H1 (cell line): ENCODE measurements at regions not wholly inside any gene's neighbourhood (a gene's known extent, or its start where the extent isn't known, plus 50 kb on each side); places are given as distances from the start of the nearest gene placed in this dataset.

Source experiments
- CTCF ChIA-PET: fragments of 300-600 bp; sonication (Branson Sonifier 250); formaldehyde crosslinking; loops from one replicate; lab custom pipeline; 2021; ENCODE audit not compliant: partially characterized antibody; lab: Charles Lee
- POLR2A ChIA-PET: fragments of 300-600 bp; sonication (Branson Sonifier 250); formaldehyde crosslinking; loops from one replicate; lab custom pipeline; 2021; ENCODE audit warnings: inconsistent platforms; ENCODE audit not compliant: partially characterized antibody; lab: Charles Lee
- DNase-seq, 2 experiments: peaks; one replicate each; pipeline versions ENCODE4 v3.0.0 to v3.0.0-alpha.2; 2010 to 2022; ENCODE audit warnings: low spot score in 2 of 2, low read depth in 1 of 2, mixed read lengths in 1 of 2
- FAIRE-seq: peaks from 2 replicates; lab custom pipeline; 2011; peaks lifted over from hg19 to GRCh38; lab: Jason Lieb, UNC
- H2AFZ ChIP-seq: 2 replicates; pipeline ENCODE4 v1.8.1; 2012; ENCODE audit warnings: low read length, inconsistent platforms
- H2AK5ac ChIP-seq: 2 replicates; pipeline ENCODE4 v1.6.1; 2013; ENCODE audit warnings: low read depth, low read length
- H2BK120ac ChIP-seq: replicated peaks from 2 replicates; pipeline ENCODE3; 2013; ENCODE audit warnings: low read depth, low read length, inconsistent platforms
- H2BK12ac ChIP-seq: 2 replicates; pipeline ENCODE4 v1.6.1; 2013; ENCODE audit warnings: low read depth, low read length
- H2BK15ac ChIP-seq: 2 replicates; pipeline ENCODE4 v1.6.1; 2013; ENCODE audit warnings: low read length
- H2BK20ac ChIP-seq: 2 replicates; pipeline ENCODE4 v1.6.1; 2013; ENCODE audit warnings: low read length
- H2BK5ac ChIP-seq: 2 replicates; pipeline ENCODE4 v1.6.1; 2013; ENCODE audit warnings: low read depth, low read length
- H3K14ac ChIP-seq: 2 replicates; pipeline ENCODE4 v1.6.1; 2013; ENCODE audit warnings: inconsistent platforms; ENCODE audit not compliant: insufficient read length
- H3K18ac ChIP-seq: 2 replicates; pipeline ENCODE4 v1.6.1; 2013; ENCODE audit warnings: low read length; ENCODE audit errors: extremely low read depth
- H3K23ac ChIP-seq: 2 replicates; pipeline ENCODE4 v1.6.1; 2013; ENCODE audit warnings: inconsistent platforms; ENCODE audit not compliant: insufficient read length
- H3K23me2 ChIP-seq: 2 replicates; pipeline ENCODE4 v1.6.1; 2013; ENCODE audit warnings: low read depth, low read length
- H3K27ac ChIP-seq: 2 replicates; pipeline ENCODE4 v1.6.1; 2011; ENCODE audit warnings: low read depth, low read length, inconsistent platforms
- H3K27me3 ChIP-seq, 4 experiments: replicated peaks in 1 of 4; 1 replicate in 1 of 4; 2 replicates in 3 of 4; pipeline versions ENCODE4 v1.6.1 to v1.8.1; 2011 to 2013; ENCODE audit warnings: low read length in 3 of 4, mild to moderate bottlenecking in 3 of 4, inconsistent platforms in 2 of 4, mixed read lengths in 2 of 4, moderate library complexity in 1 of 4; ENCODE audit not compliant: control insufficient read depth in 3 of 4, insufficient read depth in 3 of 4; ENCODE audit errors: extremely low read depth in 1 of 4
- H3K36me3 ChIP-seq, 4 experiments: 2 replicates each; pipeline versions ENCODE4 v1.6.1 to v1.8.1; 2011 to 2013; ENCODE audit warnings: mild to moderate bottlenecking in 4 of 4, low read length in 3 of 4, moderate library complexity in 2 of 4, control low read depth in 1 of 4, inconsistent platforms in 1 of 4; ENCODE audit not compliant: insufficient read depth in 4 of 4, control insufficient read depth in 2 of 4
- H3K4ac ChIP-seq: replicated peaks from 2 replicates; pipeline ENCODE3; 2013; ENCODE audit warnings: low read length, low read depth, mixed read lengths, inconsistent platforms; ENCODE audit not compliant: insufficient read length
- H3K4me1 ChIP-seq, 4 experiments: replicated peaks in 1 of 4; 1 replicate in 1 of 4; 2 replicates in 3 of 4; pipeline versions ENCODE4 v1.6.1 to v1.8.1; 2011 to 2013; ENCODE audit warnings: low read length in 3 of 4, inconsistent platforms in 2 of 4, mixed read lengths in 1 of 4; ENCODE audit not compliant: insufficient read depth in 4 of 4, control insufficient read depth in 3 of 4
- H3K4me2 ChIP-seq, 2 experiments: 2 replicates each; pipeline versions ENCODE4 v1.6.1 to v1.8.1; 2011 to 2013; ENCODE audit warnings: low read depth in 2 of 2, low read length in 2 of 2, control low read depth in 1 of 2, inconsistent platforms in 1 of 2, mild to moderate bottlenecking in 1 of 2; ENCODE audit not compliant: insufficient read depth in 1 of 2
- H3K4me3 ChIP-seq, 4 experiments: fragments of 200-600, 300-600 bp in 1 of 4; sonication (generic), shearing (Covaris generic), sonication (Bioruptor Twin) in 1 of 4; 2 replicates each; pipeline versions ENCODE4 v1.5.1 to v1.8.1; 2011 to 2016; ENCODE audit warnings: low read length in 4 of 4, low read depth in 3 of 4, control low read depth in 2 of 4, inconsistent platforms in 2 of 4, mild to moderate bottlenecking in 2 of 4, mixed read lengths in 1 of 4, moderate library complexity in 1 of 4; ENCODE audit not compliant: insufficient read depth in 2 of 4; ENCODE audit errors: extremely low read depth in 1 of 4
- H3K56ac ChIP-seq: replicated peaks from 2 replicates; pipeline ENCODE3; 2013; ENCODE audit warnings: low read depth, mild to moderate bottlenecking, mixed read lengths, low read length, inconsistent platforms; ENCODE audit not compliant: insufficient read length
- H3K79me1 ChIP-seq: 2 replicates; pipeline ENCODE4 v1.6.1; 2013; ENCODE audit warnings: low read depth, low read length, control low read depth
- H3K79me2 ChIP-seq, 2 experiments: 2 replicates each; pipeline versions ENCODE4 v1.6.1 to v1.8.1; 2012 to 2013; ENCODE audit warnings: low read length in 2 of 2, mild to moderate bottlenecking in 2 of 2, inconsistent platforms in 1 of 2; ENCODE audit not compliant: insufficient read depth in 2 of 2, control insufficient read depth in 1 of 2
- H3K9ac ChIP-seq, 4 experiments: replicated peaks in 1 of 4; 1 replicate in 1 of 4; 2 replicates in 3 of 4; pipeline versions ENCODE4 v1.6.1 to v1.8.1; 2011 to 2013; ENCODE audit warnings: low read depth in 3 of 4, low read length in 3 of 4, control low read depth in 2 of 4, mild to moderate bottlenecking in 2 of 4, moderate library complexity in 2 of 4, inconsistent platforms in 1 of 4; ENCODE audit errors: extremely low read depth in 1 of 4
- H3K9me3 ChIP-seq, 2 experiments: 2 replicates each; pipeline versions ENCODE4 v1.6.1 to v1.8.1; 2012 to 2013; ENCODE audit warnings: mild to moderate bottlenecking in 2 of 2, moderate library complexity in 2 of 2, control low read depth in 1 of 2, inconsistent platforms in 1 of 2, low read depth in 1 of 2, low read length in 1 of 2, mixed read lengths in 1 of 2; ENCODE audit not compliant: insufficient read depth in 2 of 2
- H4K20me1 ChIP-seq, 2 experiments: replicated peaks in 1 of 2; 2 replicates each; pipeline versions ENCODE3 to v1.8.1; 2011 to 2013; ENCODE audit warnings: inconsistent platforms in 2 of 2, low read length in 2 of 2, mild to moderate bottlenecking in 1 of 2; ENCODE audit not compliant: insufficient read depth in 2 of 2, control insufficient read depth in 1 of 2
- H4K5ac ChIP-seq: 2 replicates; pipeline ENCODE4 v1.6.1; 2013; ENCODE audit warnings: low read length, low read depth, mixed read lengths, inconsistent platforms; ENCODE audit not compliant: insufficient read length
- H4K8ac ChIP-seq: 2 replicates; pipeline ENCODE4 v1.8.0; 2013; ENCODE audit warnings: mild to moderate bottlenecking, moderate library complexity, low read length, inconsistent platforms; ENCODE audit not compliant: insufficient read depth; ENCODE audit errors: extremely low read depth
- H4K91ac ChIP-seq: replicated peaks from 2 replicates; pipeline ENCODE3; 2013; ENCODE audit warnings: low read length, mixed read lengths, inconsistent platforms; ENCODE audit not compliant: insufficient read length
- BRCA1 ChIP-seq: IDR thresholded peaks from 2 replicates; pipeline ENCODE4 v1.6.1; 2012; ENCODE audit warnings: low read depth, low read length, improper control_type of control experiment
- CHD1 ChIP-seq: IDR thresholded peaks from 2 replicates; pipeline ENCODE4 v1.6.1; 2012; ENCODE audit warnings: low read depth, low read length, improper control_type of control experiment
- EZH2 ChIP-seq: fragments of 200-600 bp; sonication (generic); IDR thresholded peaks from 2 replicates; pipeline ENCODE4 v1.7.1; 2012; ENCODE audit warnings: low read depth, mild to moderate bottlenecking, moderate library complexity, low read length, inconsistent platforms; ENCODE audit not compliant: severe bottlenecking
- HDAC6 ChIP-seq: IDR thresholded peaks from one replicate; pipeline ENCODE4 v1.7.1; 2012; ENCODE audit warnings: low read depth, mild to moderate bottlenecking, inconsistent platforms, low read length, moderate library complexity
- JUN ChIP-seq: IDR thresholded peaks from 2 replicates; pipeline ENCODE4 v1.6.1; 2011; ENCODE audit warnings: low read depth, mild to moderate bottlenecking, improper control_type of control experiment, low read length
- MAX ChIP-seq: IDR thresholded peaks from 2 replicates; pipeline ENCODE4 v1.6.1; 2012; ENCODE audit warnings: inconsistent platforms
- PHF8 ChIP-seq: fragments of 200-600 bp; sonication (generic); conservative IDR thresholded peaks from 2 replicates; pipeline ENCODE4 v1.7.1; 2012; ENCODE audit warnings: low read depth, mild to moderate bottlenecking, inconsistent platforms, low read length, moderate library complexity
- POLR2AphosphoS5 ChIP-seq: IDR thresholded peaks from 2 replicates; pipeline ENCODE4 v1.6.1; 2011; ENCODE audit warnings: low read depth, low read length
- SAP30 ChIP-seq: fragments of 300-600 bp; sonication (generic); IDR thresholded peaks from 2 replicates; pipeline ENCODE4 v1.7.1; 2012; ENCODE audit warnings: low read length, moderate library complexity, mild to moderate bottlenecking, inconsistent platforms; ENCODE audit not compliant: insufficient read depth, insufficient replicate concordance
- SIRT6 ChIP-seq: IDR thresholded peaks from one replicate; pipeline ENCODE4 v1.7.1; 2012; ENCODE audit warnings: low read length, inconsistent platforms
- TBP ChIP-seq: IDR thresholded peaks from 2 replicates; pipeline ENCODE4 v1.6.1; 2011; ENCODE audit warnings: low read depth, low read length, improper control_type of control experiment
- YY1 ChIP-seq: IDR thresholded peaks from 2 replicates; pipeline ENCODE4 v1.6.1; 2011; ENCODE audit warnings: low read depth, mild to moderate bottlenecking, low read length
- ZNF274 ChIP-seq: IDR thresholded peaks from 2 replicates; pipeline ENCODE4 v1.7.0; 2012; ENCODE audit warnings: low read length, borderline replicate concordance; ENCODE audit errors: extremely low read depth
- WGBS, 2 experiments: shearing (Covaris generic) in 1 of 2; methylation state at CpG; one replicate each; pipeline versions ENCODE4 v1.1.6 to v1.1.7; 2013 to 2015; ENCODE audit warnings: low lambda C conversion rate in 2 of 2, mixed read lengths in 2 of 2, inconsistent platforms in 1 of 2, low coverage in 1 of 2, missing lambda C conversion rate in 1 of 2; ENCODE audit not compliant: insufficient replicate concordance in 2 of 2, insufficient coverage in 1 of 2, insufficient read length in 1 of 2; ENCODE audit errors: extremely low coverage in 1 of 2, missing lambda C conversion rate in 1 of 2; 5-methylcytosine and 5-hydroxymethylcytosine counted together
- TF ChIP-seq, protein P1 (sequence below): IDR thresholded peaks from 2 replicates; pipeline ENCODE4 v1.6.1; 2012; ENCODE audit warnings: inconsistent platforms

DNA sequence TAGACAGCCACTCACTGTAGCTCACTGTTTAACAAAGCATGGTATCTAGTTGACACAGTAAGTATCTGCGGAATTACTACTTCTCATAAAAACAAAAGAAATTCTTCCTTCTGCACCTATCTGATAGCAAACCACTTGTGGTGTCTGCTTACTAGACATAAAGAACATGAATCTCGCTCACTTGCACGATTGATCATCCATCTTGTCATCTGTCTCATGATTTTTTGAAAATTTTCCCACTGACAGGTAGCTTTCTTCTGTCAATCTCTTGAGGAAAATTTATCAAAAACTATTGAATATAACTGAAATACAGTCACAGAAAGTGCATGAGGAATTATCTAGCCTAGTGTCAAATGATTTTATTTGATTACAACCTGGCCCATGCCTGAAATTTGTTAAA lies 291.6 kb upstream of the ANO3 start:
- no peak overlapping the region for H3K27ac ChIP-seq
- no peak overlapping the region for H2AK5ac ChIP-seq
- H3K14ac ChIP-seq, result no peak overlapping the region
- H3K4me2 ChIP-seq, result no peak overlapping the region
- H3K56ac ChIP-seq, result no peak overlapping the region
- no peak overlapping the region for H3K18ac ChIP-seq
- H3K23me2 ChIP-seq, result no peaks in the 10 kb centered on the region
- H2BK12ac ChIP-seq, result no peak overlapping the region
- CTCF ChIA-PET, result interaction anchor here (1.4 kb wide), 1 partner anchor 19 kb away, joined by 3 read pairs; no protein-coding TSS in a partner anchor
- no peaks in the 10 kb centered on the region for H3K4me1 ChIP-seq
- POLR2A ChIA-PET, result no interaction called here
- H3K79me2 ChIP-seq, result no peaks in the 10 kb centered on the region
- no peak overlapping the region for H3K23ac ChIP-seq
- H2BK20ac ChIP-seq, result no peak overlapping the region
- FAIRE-seq (no peak), DNase-seq (no peak)
- no peaks in the 10 kb centered on the region for H4K20me1 ChIP-seq
- no peak overlapping the region for H4K5ac ChIP-seq
- no peak overlapping the region for H4K91ac ChIP-seq
- H3K79me1 ChIP-seq, result no peaks in the 10 kb centered on the region
- no peak overlapping the region for H3K4me3 ChIP-seq
- H2BK120ac ChIP-seq, result no peak overlapping the region
- H2AFZ ChIP-seq, result no peak overlapping the region
- H3K9me3 ChIP-seq, result no peaks in the 10 kb centered on the region
- TF ChIP-seq, protein P1, sequence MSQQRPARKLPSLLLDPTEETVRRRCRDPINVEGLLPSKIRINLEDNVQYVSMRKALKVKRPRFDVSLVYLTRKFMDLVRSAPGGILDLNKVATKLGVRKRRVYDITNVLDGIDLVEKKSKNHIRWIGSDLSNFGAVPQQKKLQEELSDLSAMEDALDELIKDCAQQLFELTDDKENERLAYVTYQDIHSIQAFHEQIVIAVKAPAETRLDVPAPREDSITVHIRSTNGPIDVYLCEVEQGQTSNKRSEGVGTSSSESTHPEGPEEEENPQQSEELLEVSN, result no peak
- no peak for TF ChIP-seq SAP30
- no peak for TF ChIP-seq JUN
- no peak for TF ChIP-seq MAX
- no peak for TF ChIP-seq BRCA1
- TF ChIP-seq EZH2, result no peak
- no peak for TF ChIP-seq TBP
- TF ChIP-seq YY1, result no peak
- TF ChIP-seq HDAC6, result no peak
- TF ChIP-seq ZNF274, result no peak
- TF ChIP-seq POLR2AphosphoS5, result no peak
- TF ChIP-seq CHD1, result no peak
- no peak for TF ChIP-seq SIRT6
- TF ChIP-seq PHF8, result no peak
- no peak overlapping the region for H3K4ac ChIP-seq
- no peak overlapping the region for H3K9ac ChIP-seq
- H2BK5ac ChIP-seq, result no peak overlapping the region
- H2BK15ac ChIP-seq, result no peak overlapping the region
- H3K27me3 ChIP-seq, result no peaks in the 10 kb centered on the region
- no peaks in the 10 kb centered on the region for H3K36me3 ChIP-seq
- H4K8ac ChIP-seq, result no peak overlapping the region
- 83% methylated on average over 3 of the region's 3 CpGs; no CpG with 5 or more reads in 1 of the 2 experiments for WGBS, 2 experiments
